ENCODE measurements at regions not wholly inside any gene's neighbourhood (a gene's known extent, or its start where the extent isn't known, plus 50 kb on each side); places are given as distances from the start of the nearest gene placed in this dataset.

- Histone ChIP-seq H3K4me1 (ENCODE audit: control insufficient read depth, insufficient read depth, low read length) (peaks cover 3% of the 10 kb centered on the region), H3K4me3 (ENCODE audit: low read length in 2 of 2) (no peak overlapping the region)
These were observed 1674.5 kb upstream of the LRRTM1 start for GRCh38 chr2:81979086-81979485.

GRCh38 chr2:81976998-81977397 lies 1672.4 kb upstream of the LRRTM1 start:
- Histone ChIP-seq H3K27ac (ENCODE audit: low read length) (no peak overlapping the region), H3K9ac (ENCODE audit: low read length in 2 of 2) (no peak overlapping the region), H3K27me3 (ENCODE audit: control insufficient read depth in 1 of 2, insufficient read depth in 2 of 2, low read length in 2 of 2) (no peaks in the 10 kb centered on the region), H3K36me3 (ENCODE audit: control insufficient read depth in 2 of 2, insufficient read depth in 2 of 2, low read length in 2 of 2) (no peaks in the 10 kb centered on the region), H3K9me3 (ENCODE audit: control insufficient read depth in 2 of 2, low read length in 2 of 2) (no peaks in the 10 kb centered on the region), H3K4me3 (ENCODE audit: low read length in 2 of 2) (no peak overlapping the region), H3K4me1 (ENCODE audit: control insufficient read depth, insufficient read depth, low read length) (peaks cover 3% of the 10 kb centered on the region)

More at GRCh38 chr2:81979086-81979485, 1674.5 kb upstream of the LRRTM1 start:
- Histone ChIP-seq H3K27ac (ENCODE audit: low read length) (no peak overlapping the region), H3K27me3 (ENCODE audit: control insufficient read depth in 1 of 2, insufficient read depth in 2 of 2, low read length in 2 of 2) (no peaks in the 10 kb centered on the region), H3K9ac (ENCODE audit: low read length in 2 of 2) (no peak overlapping the region), H3K36me3 (ENCODE audit: control insufficient read depth in 2 of 2, insufficient read depth in 2 of 2, low read length in 2 of 2) (no peaks in the 10 kb centered on the region), H3K9me3 (ENCODE audit: control insufficient read depth in 2 of 2, low read length in 2 of 2) (no peaks in the 10 kb centered on the region)

- H3K27ac ChIP-seq (ENCODE audit: low read length): no peak overlapping the region
- H3K9ac ChIP-seq (ENCODE audit: low read length in 2 of 2): no peak overlapping the region
- H3K4me1 ChIP-seq (ENCODE audit: control insufficient read depth, insufficient read depth, low read length): peaks cover 3% of the 10 kb centered on the region
- no peaks in the 10 kb centered on the region for H3K36me3 ChIP-seq (ENCODE audit: control insufficient read depth in 2 of 2, insufficient read depth in 2 of 2, low read length in 2 of 2)
- H3K4me3 ChIP-seq (ENCODE audit: low read length in 2 of 2): no peak overlapping the region
- H3K9me3 ChIP-seq (ENCODE audit: control insufficient read depth in 2 of 2, low read length in 2 of 2): no peaks in the 10 kb centered on the region
- H3K27me3 ChIP-seq (ENCODE audit: control insufficient read depth in 1 of 2, insufficient read depth in 2 of 2, low read length in 2 of 2): no peaks in the 10 kb centered on the region
These were observed 1669.7 kb upstream of the LRRTM1 start for GRCh38 chr2:81974216-81974615.

GRCh38 chr2:81942876-81943275 lies 1638.3 kb upstream of the LRRTM1 start:
- H3K9me3 ChIP-seq (ENCODE audit: control insufficient read depth in 2 of 2, low read length in 2 of 2): peaks cover 0 to 2% of the 10 kb centered on the region in 2 donors
- H3K9ac ChIP-seq (ENCODE audit: low read length in 2 of 2): no peak overlapping the region
- no peak overlapping the region for H3K4me3 ChIP-seq (ENCODE audit: low read length in 2 of 2)
- H3K27me3 ChIP-seq (ENCODE audit: control insufficient read depth in 1 of 2, insufficient read depth in 2 of 2, low read length in 2 of 2): no peaks in the 10 kb centered on the region
- no peaks in the 10 kb centered on the region for H3K36me3 ChIP-seq (ENCODE audit: control insufficient read depth in 2 of 2, insufficient read depth in 2 of 2, low read length in 2 of 2)
- H3K27ac ChIP-seq (ENCODE audit: low read length): no peak overlapping the region
- H3K4me1 ChIP-seq (ENCODE audit: control insufficient read depth, insufficient read depth, low read length): no peaks in the 10 kb centered on the region

- Histone ChIP-seq H3K4me3 (ENCODE audit: low read length in 2 of 2) (no peak overlapping the region), H3K9me3 (ENCODE audit: control insufficient read depth in 2 of 2, low read length in 2 of 2) (peaks cover 0 to 2% of the 10 kb centered on the region in 2 donors), H3K27me3 (ENCODE audit: control insufficient read depth in 1 of 2, insufficient read depth in 2 of 2, low read length in 2 of 2) (no peaks in the 10 kb centered on the region), H3K27ac (ENCODE audit: low read length) (no peak overlapping the region), H3K36me3 (ENCODE audit: control insufficient read depth in 2 of 2, insufficient read depth in 2 of 2, low read length in 2 of 2) (no peaks in the 10 kb centered on the region), H3K4me1 (ENCODE audit: control insufficient read depth, insufficient read depth, low read length) (no peaks in the 10 kb centered on the region), H3K9ac (ENCODE audit: low read length in 2 of 2) (no peak overlapping the region)
These were observed 1637.7 kb upstream of the LRRTM1 start for GRCh38 chr2:81942136-81942680.

DNA sequence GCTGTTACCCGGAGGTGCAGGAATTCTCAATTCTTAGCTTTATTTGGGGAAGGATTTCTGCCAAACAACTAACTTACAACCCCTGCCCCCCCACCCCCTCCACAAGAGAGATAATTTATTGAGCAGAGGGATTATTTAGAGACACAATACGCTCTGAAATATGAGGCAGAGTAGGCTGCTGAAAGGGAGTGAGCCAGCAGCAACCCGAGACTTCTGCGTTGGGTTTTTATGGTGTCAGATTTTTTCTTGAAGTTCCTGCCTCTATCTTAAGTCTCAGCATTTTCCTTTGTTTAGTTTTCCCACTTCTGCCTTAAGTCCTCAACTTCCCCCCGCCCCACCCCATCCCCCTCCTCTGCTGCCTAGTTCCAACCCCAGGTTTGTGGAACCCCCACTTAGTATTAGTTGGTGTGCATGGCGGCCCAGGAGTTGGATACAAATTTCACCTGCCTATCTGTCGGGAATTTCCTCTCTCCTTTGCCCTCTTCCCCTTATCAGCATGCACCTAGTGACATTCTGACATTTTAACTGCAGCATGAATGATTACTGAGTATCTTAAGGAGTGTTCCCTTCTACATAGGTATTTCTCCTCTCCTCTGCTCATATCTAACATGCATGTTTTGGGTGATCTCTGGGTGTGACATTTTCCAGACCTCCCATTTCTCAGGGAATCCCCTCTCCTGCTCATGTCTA lies 1635.9 kb upstream of the LRRTM1 start:
- H3K4me1 ChIP-seq (ENCODE audit: control insufficient read depth, insufficient read depth, low read length): no peaks in the 10 kb centered on the region
- H3K9me3 ChIP-seq (ENCODE audit: control insufficient read depth in 2 of 2, low read length in 2 of 2): peaks cover 0 to 2% of the 10 kb centered on the region in 2 donors
- H3K27me3 ChIP-seq (ENCODE audit: control insufficient read depth in 1 of 2, insufficient read depth in 2 of 2, low read length in 2 of 2): no peaks in the 10 kb centered on the region
- no peak overlapping the region for H3K4me3 ChIP-seq (ENCODE audit: low read length in 2 of 2)
- H3K27ac ChIP-seq (ENCODE audit: low read length): no peak overlapping the region
- no peak overlapping the region for H3K9ac ChIP-seq (ENCODE audit: low read length in 2 of 2)
- H3K36me3 ChIP-seq (ENCODE audit: control insufficient read depth in 2 of 2, insufficient read depth in 2 of 2, low read length in 2 of 2): no peaks in the 10 kb centered on the region

- H3K9me3 ChIP-seq (ENCODE audit: control insufficient read depth in 2 of 2, low read length in 2 of 2): no peaks in the 10 kb centered on the region
- no peak overlapping the region for H3K9ac ChIP-seq (ENCODE audit: low read length in 2 of 2)
- no peaks in the 10 kb centered on the region for H3K4me1 ChIP-seq (ENCODE audit: control insufficient read depth, insufficient read depth, low read length)
- H3K36me3 ChIP-seq (ENCODE audit: control insufficient read depth in 2 of 2, insufficient read depth in 2 of 2, low read length in 2 of 2): no peaks in the 10 kb centered on the region
- H3K27me3 ChIP-seq (ENCODE audit: control insufficient read depth in 1 of 2, insufficient read depth in 2 of 2, low read length in 2 of 2): no peaks in the 10 kb centered on the region
- H3K4me3 ChIP-seq (ENCODE audit: low read length in 2 of 2): no peak overlapping the region
- H3K27ac ChIP-seq (ENCODE audit: low read length): no peak overlapping the region
These were observed 1633.4 kb upstream of the LRRTM1 start for GRCh38 chr2:81937944-81938343.

DNA sequence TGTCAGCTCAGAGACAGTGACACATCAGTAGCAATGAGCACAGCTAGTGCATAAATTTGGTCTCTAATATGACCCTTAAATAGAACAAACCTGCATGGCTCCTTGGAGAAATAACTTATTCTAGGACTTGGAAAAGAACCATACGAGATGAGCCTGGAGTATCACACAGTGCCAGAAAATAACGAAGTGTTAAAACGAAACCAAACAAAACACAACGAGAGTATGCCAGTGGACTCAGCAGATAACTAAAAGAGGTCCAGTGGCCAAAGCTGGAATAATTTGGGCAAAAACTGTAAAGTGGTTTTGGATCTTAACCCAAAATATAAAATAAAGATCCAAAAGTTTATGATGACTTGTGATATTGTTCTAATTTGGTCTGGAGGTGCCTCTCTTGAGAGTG lies 1599.0 kb upstream of the LRRTM1 start:
- H3K9ac ChIP-seq (ENCODE audit: low read length in 2 of 2): no peak overlapping the region
- H3K9me3 ChIP-seq (ENCODE audit: control insufficient read depth in 2 of 2, low read length in 2 of 2): no peaks in the 10 kb centered on the region
- H3K27ac ChIP-seq (ENCODE audit: low read length): no peak overlapping the region
- H3K36me3 ChIP-seq (ENCODE audit: control insufficient read depth in 2 of 2, insufficient read depth in 2 of 2, low read length in 2 of 2): no peaks in the 10 kb centered on the region
- H3K4me1 ChIP-seq (ENCODE audit: control insufficient read depth, insufficient read depth, low read length): no peaks in the 10 kb centered on the region
- H3K4me3 ChIP-seq (ENCODE audit: low read length in 2 of 2): no peak overlapping the region
- no peaks in the 10 kb centered on the region for H3K27me3 ChIP-seq (ENCODE audit: control insufficient read depth in 1 of 2, insufficient read depth in 2 of 2, low read length in 2 of 2)

DNA sequence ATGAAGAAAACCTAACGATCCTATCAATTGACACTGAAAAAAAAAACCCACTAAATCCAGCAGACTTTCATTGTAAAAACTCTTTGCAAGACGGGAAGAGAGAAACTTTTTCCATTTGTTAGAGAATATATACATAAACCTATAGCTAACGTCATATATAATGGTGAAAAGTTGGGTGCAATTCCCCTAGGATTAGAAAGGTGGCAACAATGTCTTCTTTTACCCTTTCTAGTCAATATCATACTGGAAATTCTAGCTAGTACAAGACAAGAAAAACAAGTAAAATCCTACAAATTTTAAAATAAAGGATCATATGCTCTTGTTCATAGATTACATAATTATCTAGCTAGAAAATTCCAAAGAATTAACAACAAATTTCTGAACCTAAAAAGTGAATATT lies 1596.5 kb upstream of the LRRTM1 start:
- Histone ChIP-seq H3K27ac (ENCODE audit: low read length) (no peak overlapping the region), H3K4me1 (ENCODE audit: control insufficient read depth, insufficient read depth, low read length) (no peaks in the 10 kb centered on the region), H3K9me3 (ENCODE audit: control insufficient read depth in 2 of 2, low read length in 2 of 2) (no peaks in the 10 kb centered on the region), H3K4me3 (ENCODE audit: low read length in 2 of 2) (no peak overlapping the region), H3K9ac (ENCODE audit: low read length in 2 of 2) (no peak overlapping the region), H3K27me3 (ENCODE audit: control insufficient read depth in 1 of 2, insufficient read depth in 2 of 2, low read length in 2 of 2) (no peaks in the 10 kb centered on the region), H3K36me3 (ENCODE audit: control insufficient read depth in 2 of 2, insufficient read depth in 2 of 2, low read length in 2 of 2) (no peaks in the 10 kb centered on the region)

DNA sequence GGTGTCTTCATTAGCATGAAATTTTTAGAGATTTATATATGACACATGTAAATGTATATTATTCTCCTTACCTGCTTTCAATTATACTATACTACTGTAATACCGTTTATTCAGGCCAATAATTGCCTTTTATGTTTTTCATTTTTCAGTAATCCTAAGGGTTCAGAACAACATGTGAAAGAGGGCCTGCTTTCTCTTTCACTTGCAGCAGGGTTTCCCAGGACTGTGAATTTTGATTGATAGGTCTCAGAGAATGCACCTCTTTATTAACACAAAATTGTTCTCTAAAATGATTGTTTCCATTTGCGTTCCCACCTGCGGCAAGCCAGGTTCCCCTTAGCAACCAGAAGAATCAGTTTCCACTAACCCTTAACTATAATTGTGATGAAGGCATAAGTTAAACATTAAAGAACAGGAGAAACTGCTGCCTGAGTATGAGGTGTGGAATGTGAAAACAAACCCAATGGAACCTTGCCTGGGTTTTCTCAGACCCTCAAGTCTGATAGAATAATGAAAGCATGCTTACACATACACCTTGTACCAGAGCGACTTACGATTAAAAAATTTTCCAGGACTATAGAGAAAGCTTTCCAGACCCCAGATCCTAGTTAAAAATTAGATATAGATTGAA lies 1591.2 kb upstream of the LRRTM1 start:
- no peak overlapping the region for H3K9ac ChIP-seq (ENCODE audit: low read length in 2 of 2)
- no peaks in the 10 kb centered on the region for H3K36me3 ChIP-seq (ENCODE audit: control insufficient read depth in 2 of 2, insufficient read depth in 2 of 2, low read length in 2 of 2)
- H3K9me3 ChIP-seq (ENCODE audit: control insufficient read depth in 2 of 2, low read length in 2 of 2): no peaks in the 10 kb centered on the region
- H3K27ac ChIP-seq (ENCODE audit: low read length): no peak overlapping the region
- no peaks in the 10 kb centered on the region for H3K4me1 ChIP-seq (ENCODE audit: control insufficient read depth, insufficient read depth, low read length)
- H3K4me3 ChIP-seq (ENCODE audit: low read length in 2 of 2): peak overlapping the region in 1 of 2 donors; percentile 5
- no peaks in the 10 kb centered on the region for H3K27me3 ChIP-seq (ENCODE audit: control insufficient read depth in 1 of 2, insufficient read depth in 2 of 2, low read length in 2 of 2)

DNA sequence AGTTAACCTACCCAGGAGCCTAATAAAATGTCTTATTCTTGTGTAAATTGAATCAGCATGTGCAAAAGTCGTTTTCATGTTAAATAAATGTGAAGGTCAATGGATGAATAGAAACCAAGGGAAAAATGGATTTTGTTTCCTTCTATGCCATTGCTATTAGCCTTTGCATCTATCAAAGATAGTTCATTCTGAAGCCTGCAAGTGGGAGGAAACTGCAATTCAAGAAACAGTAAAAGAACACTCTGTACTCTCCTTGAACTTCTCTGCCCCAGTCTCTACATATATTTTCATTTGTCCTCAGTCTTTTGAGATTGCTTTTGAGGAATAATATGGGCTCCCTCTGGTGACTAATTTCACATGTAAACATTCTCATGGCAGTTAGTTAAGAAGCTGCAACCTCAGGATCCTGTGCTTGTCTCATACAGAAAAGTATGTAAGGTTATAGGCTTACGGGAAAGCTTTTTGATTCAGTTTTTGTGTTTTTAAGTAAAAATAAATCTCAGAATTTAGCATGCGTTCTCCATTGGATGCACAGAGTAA lies 1590.0 kb upstream of the LRRTM1 start:
- Histone ChIP-seq H3K27me3 (ENCODE audit: control insufficient read depth in 1 of 2, insufficient read depth in 2 of 2, low read length in 2 of 2) (no peaks in the 10 kb centered on the region), H3K36me3 (ENCODE audit: control insufficient read depth in 2 of 2, insufficient read depth in 2 of 2, low read length in 2 of 2) (no peaks in the 10 kb centered on the region), H3K4me3 (ENCODE audit: low read length in 2 of 2) (no peak overlapping the region), H3K4me1 (ENCODE audit: control insufficient read depth, insufficient read depth, low read length) (no peaks in the 10 kb centered on the region), H3K27ac (ENCODE audit: low read length) (no peak overlapping the region), H3K9me3 (ENCODE audit: control insufficient read depth in 2 of 2, low read length in 2 of 2) (no peaks in the 10 kb centered on the region), H3K9ac (ENCODE audit: low read length in 2 of 2) (no peak overlapping the region)

Measured in stomach smooth muscle (tissue), 2 donors.